OCI-LY7 (cell line): ENCODE measurements at regions not wholly inside any gene's neighbourhood (a gene's known extent, or its start where the extent isn't known, plus 50 kb on each side); places are given as distances from the start of the nearest gene placed in this dataset.
A peak's percentile ranks its signal among the peaks of the same experiment; 100 is the strongest.

Experiments used
- BruUV-seq: library from RNA; stranded (reverse); fragments of 400-500 nt; replicated peaks from 2 replicates; lab custom pipeline; 2021; lab: Mats Ljungman, UMichigan
- CTCF ChIA-PET: fragments of 300-600 bp; sonication (Branson Sonifier 250); formaldehyde crosslinking; loops from one replicate; lab custom pipeline; 2022; ENCODE audit warnings: antibody characterized with exemption; ENCODE audit not compliant: unreplicated experiment; lab: Charles Lee
- POLR2A ChIA-PET: fragments of 300-600 bp; sonication (Branson Sonifier 250); formaldehyde crosslinking; loops from one replicate; lab custom pipeline; 2022; ENCODE audit warnings: antibody characterized with exemption; lab: Charles Lee
- DNase-seq: peaks from one replicate; pipeline ENCODE4 v3.0.0-alpha.2; 2015; ENCODE audit warnings: low spot score
- H2AFZ ChIP-seq: fragments of 200-600 bp; sonication (generic), shearing (Covaris generic); 2 replicates; pipeline ENCODE4 v1.6.1; 2014; ENCODE audit warnings: mild to moderate bottlenecking, antibody characterized with exemption, low read length, moderate library complexity
- H3K27ac ChIP-seq: fragments of 200-600 bp; sonication (generic); 2 replicates; pipeline ENCODE4 v1.5.1; 2014; ENCODE audit warnings: mixed run types, low read depth, mild to moderate bottlenecking, moderate library complexity, low read length, inconsistent platforms; ENCODE audit not compliant: poor library complexity, severe bottlenecking
- H3K36me3 ChIP-seq: fragments of 200-600 bp; sonication (generic); 2 replicates; pipeline ENCODE4 v1.6.1; 2014; ENCODE audit warnings: mild to moderate bottlenecking, antibody characterized with exemption, low read length, moderate library complexity, mixed read lengths; ENCODE audit not compliant: insufficient read depth
- H3K4me1 ChIP-seq: fragments of 200-600 bp; sonication (generic); 2 replicates; pipeline ENCODE4 v1.5.1; 2014; ENCODE audit warnings: mild to moderate bottlenecking, low read length; ENCODE audit not compliant: insufficient read depth, poor library complexity, severe bottlenecking
- H3K4me2 ChIP-seq: fragments of 200-600 bp; sonication (generic); 2 replicates; pipeline ENCODE4 v1.6.1; 2014; ENCODE audit warnings: mild to moderate bottlenecking, low read length
- H3K4me3 ChIP-seq: fragments of 200-600 bp; sonication (generic); 2 replicates; pipeline ENCODE4 v1.5.1; 2014; ENCODE audit warnings: mild to moderate bottlenecking, low read depth, low read length; ENCODE audit not compliant: poor library complexity, severe bottlenecking
- H3K79me2 ChIP-seq: fragments of 200-600 bp; sonication (generic); 2 replicates; pipeline ENCODE4 v1.6.1; 2016; ENCODE audit warnings: low read depth, mild to moderate bottlenecking, low read length, moderate library complexity, mixed read lengths; ENCODE audit not compliant: insufficient read depth
- H3K9me2 ChIP-seq: fragments of 200-600 bp; sonication (generic); 2 replicates; pipeline ENCODE4 v1.6.1; 2016; ENCODE audit warnings: mild to moderate bottlenecking, low read length, mixed read lengths; ENCODE audit not compliant: insufficient read depth
- H3K9me3 ChIP-seq: fragments of 200-600 bp; sonication (generic); 2 replicates; pipeline ENCODE4 v1.6.1; 2014; ENCODE audit warnings: mild to moderate bottlenecking, mixed run types, low read length, mixed read lengths
- H4K20me1 ChIP-seq: fragments of 200-600 bp; sonication (generic); 2 replicates; pipeline ENCODE4 v1.6.1; 2014; ENCODE audit warnings: mild to moderate bottlenecking, antibody characterized with exemption, low read length, moderate library complexity, mixed read lengths; ENCODE audit not compliant: insufficient read depth
- CTCF ChIP-seq: fragments of 200-600 bp; sonication (generic); conservative IDR thresholded peaks from 2 replicates; pipeline ENCODE4 v1.5.1; 2014; ENCODE audit warnings: mild to moderate bottlenecking, antibody characterized with exemption, low read length, moderate library complexity, mixed read lengths
- EZH2phosphoT487 ChIP-seq: fragments of 200-600 bp; sonication (generic); IDR thresholded peaks from 2 replicates; pipeline ENCODE4 v1.6.1; 2018; ENCODE audit warnings: low read depth, borderline replicate concordance, mild to moderate bottlenecking, mixed run types, antibody characterized with exemption, low read length, moderate library complexity, mixed read lengths
- intact Hi-C: fragments of 100-400 bp; cut with micrococcal nuclease; formaldehyde crosslinking; loops from one replicate; pipeline ENCODE4 v1.10.0; 2022; ENCODE audit not compliant: unreplicated experiment

DNA sequence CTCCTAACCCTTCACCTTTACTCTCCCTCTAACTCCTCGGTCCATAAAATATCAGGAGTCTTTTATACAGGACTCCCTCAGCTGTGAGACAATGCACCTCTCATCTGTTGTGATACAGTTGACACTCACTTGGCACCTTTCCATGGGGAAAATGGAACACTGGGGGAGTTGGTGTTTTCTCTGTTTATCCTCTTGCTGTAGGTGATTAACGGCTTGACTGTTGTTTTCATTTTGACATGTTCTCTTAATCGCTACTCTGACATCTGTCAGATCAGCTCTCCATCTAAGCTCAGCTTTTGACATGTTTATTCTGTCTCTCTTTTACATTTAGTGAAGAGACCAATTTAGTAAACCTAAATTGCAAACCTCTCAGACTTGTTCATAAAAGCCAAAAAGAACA, 604.8 kb downstream of the TRAM1L1 start:
- no peaks in the 10 kb centered on the region for H3K36me3 ChIP-seq
- DNase-seq = no peak
- no TSS peak for BruUV-seq
- intact Hi-C loops = no loop called here
- H3K4me1 ChIP-seq = no peaks in the 10 kb centered on the region
- CTCF ChIA-PET = no interaction called here
- H2AFZ ChIP-seq = no peak overlapping the region
- H3K4me3 ChIP-seq = no peak overlapping the region
- no peaks in the 10 kb centered on the region for H3K9me3 ChIP-seq
- TF ChIP-seq CTCF (no peak), EZH2phosphoT487 (no peak)
- no peak overlapping the region for H3K4me2 ChIP-seq
- no peak overlapping the region for H3K27ac ChIP-seq
- no peaks in the 10 kb centered on the region for H3K9me2 ChIP-seq
- POLR2A ChIA-PET = no interaction called here
- H4K20me1 ChIP-seq = no peaks in the 10 kb centered on the region
- no peaks in the 10 kb centered on the region for H3K79me2 ChIP-seq

GRCh38 chr4:116478343-116478742, 607.0 kb downstream of the TRAM1L1 start:
- no TSS peak for BruUV-seq
- Histone ChIP-seq H3K4me2 (no peak overlapping the region), H3K9me2 (no peaks in the 10 kb centered on the region), H3K4me3 (no peak overlapping the region), H3K79me2 (no peaks in the 10 kb centered on the region), H3K9me3 (no peaks in the 10 kb centered on the region), H2AFZ (no peak overlapping the region), H4K20me1 (no peaks in the 10 kb centered on the region), H3K27ac (no peak overlapping the region), H3K36me3 (no peaks in the 10 kb centered on the region), H3K4me1 (no peaks in the 10 kb centered on the region)
- intact Hi-C loops = no loop called here
- POLR2A ChIA-PET = interaction anchor here (0.6 kb wide), 1 partner anchor 27 kb away, joined by 3 read pairs; no protein-coding TSS in a partner anchor
- CTCF ChIA-PET = no interaction called here
- TF ChIP-seq CTCF (no peak), EZH2phosphoT487 (no peak)
- DNase-seq = no peak

- intact Hi-C loops = loop anchor here (5.0 kb wide), 1 partner anchor 168 kb away; no protein-coding TSS in a partner anchor
- Histone ChIP-seq H4K20me1 (no peaks in the 10 kb centered on the region), H3K4me3 (peak overlapping the region; percentile 38), H3K9me2 (no peaks in the 10 kb centered on the region), H3K27ac (peak overlapping the region; percentile 67), H3K36me3 (0 out of 2 replicates have a peak, but pooled peaks cover 3% of the 10 kb centered on the region), H2AFZ (peak overlapping the region; percentile 65), H3K9me3 (peaks cover 21% of the 10 kb centered on the region; the same call in 1 of the 2 replicates), H3K4me1 (peaks cover 38% of the 10 kb centered on the region), H3K4me2 (peak overlapping the region; percentile 64), H3K79me2 (no peaks in the 10 kb centered on the region)
- POLR2A ChIA-PET = no interaction called here
- TF ChIP-seq EZH2phosphoT487 (no peak), CTCF (no peak)
- BruUV-seq = no TSS peak
- peak; percentile 41 for DNase-seq
- CTCF ChIA-PET = no interaction called here
Measured at GRCh38 chr4:116469582-116469981, 615.8 kb downstream of the TRAM1L1 start.
